ENCODE measurements at regions not wholly inside any gene's neighbourhood (a gene's known extent, or its start where the extent isn't known, plus 50 kb on each side); places are given as distances from the start of the nearest gene placed in this dataset.

GRCh38 chr5:157926977-157927376 lies 68.0 kb upstream of the CLINT1 start:
- TF ChIP-seq CTCF (IDR thresholded peaks at IDR 0.05), result no peak
- H3K4me3 ChIP-seq, result no peak overlapping the region

DNA sequence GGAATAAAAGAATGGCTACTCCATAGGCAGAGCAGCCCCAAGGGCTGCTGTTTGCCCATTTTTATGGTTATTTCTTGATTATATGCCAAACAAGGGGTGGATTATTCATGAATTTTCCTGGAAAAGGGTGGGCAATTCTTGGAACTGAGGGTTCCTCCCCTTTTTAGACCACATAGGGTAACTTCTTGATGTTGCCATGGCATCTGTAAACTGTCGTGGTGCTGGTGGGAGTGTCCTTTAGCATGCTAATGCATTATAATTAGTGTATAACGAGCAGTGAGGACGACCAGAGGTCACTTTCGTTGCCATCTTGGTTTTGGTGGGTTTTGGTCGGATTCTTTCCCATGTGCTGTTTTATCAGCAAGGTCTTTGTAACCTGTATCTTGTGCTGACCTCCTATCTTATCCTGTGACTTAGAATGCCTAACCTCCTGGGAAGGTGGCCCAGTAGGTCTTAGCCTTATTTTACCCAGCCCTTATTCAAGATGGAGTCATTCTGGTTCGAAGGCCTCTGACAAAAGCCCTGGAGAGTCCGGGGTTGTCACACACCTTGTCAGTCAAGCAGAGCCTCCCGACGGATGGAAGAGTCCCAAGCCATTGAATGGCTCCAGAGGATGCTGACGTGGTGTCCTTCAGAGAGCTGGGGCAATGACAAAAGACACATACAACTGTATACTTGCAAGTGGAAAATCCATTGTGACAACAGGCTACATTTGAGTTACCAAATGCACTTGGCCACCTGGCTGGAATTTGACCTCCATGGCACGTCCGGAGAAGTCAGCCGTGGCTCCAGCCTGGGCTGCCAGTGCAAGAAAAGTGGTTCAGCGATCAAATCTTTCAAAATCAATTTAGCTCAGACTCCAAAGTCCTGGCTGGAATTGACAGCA lies 67.1 kb upstream of the CLINT1 start:
- Histone ChIP-seq H3K9me3 (no peaks in the 10 kb centered on the region), H3K4me3 (no peak overlapping the region), H3K27me3 (no peaks in the 10 kb centered on the region), H3K27ac (no peak overlapping the region), H3K4me1 (peaks cover 0 to 15% of the 10 kb centered on the region in 2 donors), H3K36me3 (no peaks in the 10 kb centered on the region)
- no peak for DNase-seq (ENCODE audit: low spot score)
- TF ChIP-seq CTCF (IDR thresholded peaks at IDR 0.05), result no peak

More at GRCh38 chr5:157926977-157927376, 68.0 kb upstream of the CLINT1 start:
- no peaks in the 10 kb centered on the region for H3K36me3 ChIP-seq
- no peaks in the 10 kb centered on the region for H3K9me3 ChIP-seq
- no peak for DNase-seq (ENCODE audit: low spot score)
- no peaks in the 10 kb centered on the region for H3K27me3 ChIP-seq
- H3K27ac ChIP-seq, result no peak overlapping the region
- peaks cover 0 to 18% of the 10 kb centered on the region in 2 donors for H3K4me1 ChIP-seq

DNA sequence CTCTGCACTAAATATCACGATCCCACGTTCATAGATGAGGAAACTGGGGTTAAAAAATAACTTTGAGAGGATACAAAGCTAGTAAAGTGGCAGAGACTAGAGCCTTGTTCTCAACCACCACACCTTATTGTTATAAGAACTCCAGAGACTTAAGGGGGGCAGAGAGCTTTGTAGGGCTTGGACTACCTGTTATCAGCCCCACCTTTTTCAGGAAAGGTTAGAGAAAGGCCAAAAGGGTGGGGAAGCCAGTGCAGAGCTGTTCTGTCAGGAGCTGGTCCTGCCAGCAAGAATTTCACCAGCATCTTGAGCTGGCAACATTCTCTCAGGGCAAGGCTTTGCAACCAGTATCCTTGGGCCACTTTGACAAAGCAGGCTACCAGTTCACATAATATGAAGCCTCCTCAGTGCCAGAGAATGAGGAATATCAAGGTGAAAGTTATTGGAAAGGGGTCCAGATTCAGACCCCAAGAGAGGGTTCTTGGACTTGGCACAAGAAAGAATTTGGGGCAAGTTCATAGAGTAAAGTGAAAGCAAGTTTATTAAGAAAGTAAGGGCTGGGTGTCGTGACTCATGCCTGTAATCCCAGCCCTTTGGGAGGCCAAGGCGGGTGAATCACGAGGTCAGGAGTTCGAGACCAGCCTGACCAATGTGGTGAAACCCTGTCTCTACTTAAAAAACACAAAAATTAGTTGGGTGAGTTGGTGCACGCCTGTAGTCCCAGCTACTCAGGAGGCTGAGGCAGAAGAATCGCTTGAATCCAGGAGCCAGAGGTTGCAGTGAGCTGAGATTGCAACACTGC lies 66.2 kb upstream of the CLINT1 start:
- Histone ChIP-seq H3K27ac (no peak overlapping the region), H3K4me1 (peaks cover 0 to 7% of the 10 kb centered on the region in 2 donors), H3K27me3 (no peaks in the 10 kb centered on the region), H3K9me3 (no peaks in the 10 kb centered on the region), H3K4me3 (no peak overlapping the region), H3K36me3 (no peaks in the 10 kb centered on the region)
- no peak for TF ChIP-seq CTCF (IDR thresholded peaks at IDR 0.05)
- no peak for DNase-seq (ENCODE audit: low spot score)

- no peak overlapping the region for H3K27ac ChIP-seq
- H3K36me3 ChIP-seq, result no peaks in the 10 kb centered on the region
- no peak for TF ChIP-seq CTCF (IDR thresholded peaks at IDR 0.05)
- H3K4me3 ChIP-seq, result no peak overlapping the region
- H3K9me3 ChIP-seq, result no peaks in the 10 kb centered on the region
- no peaks in the 10 kb centered on the region for H3K27me3 ChIP-seq
- peaks cover 0 to 11% of the 10 kb centered on the region in 2 donors for H3K4me1 ChIP-seq
- no peak for DNase-seq (ENCODE audit: low spot score)
These were observed 65.5 kb upstream of the CLINT1 start for GRCh38 chr5:157924490-157924889.

GRCh38 chr5:157923765-157924164 lies 64.8 kb upstream of the CLINT1 start:
- H3K27me3 ChIP-seq, result no peaks in the 10 kb centered on the region
- H3K27ac ChIP-seq, result no peak overlapping the region
- H3K9me3 ChIP-seq, result no peaks in the 10 kb centered on the region
- no peak for DNase-seq (ENCODE audit: low spot score)
- TF ChIP-seq CTCF (IDR thresholded peaks at IDR 0.05), result no peak
- no peaks in the 10 kb centered on the region for H3K36me3 ChIP-seq
- peaks cover 0 to 17% of the 10 kb centered on the region in 2 donors for H3K4me1 ChIP-seq
- no peak overlapping the region for H3K4me3 ChIP-seq
